Left hindlimb (tissue), 1 donor: ENCODE measurements at regions not wholly inside any gene's neighbourhood (a gene's known extent, or its start where the extent isn't known, plus 50 kb on each side); places are given as distances from the start of the nearest gene placed in this dataset.
A peak's percentile ranks its signal among the peaks of the same experiment; 100 is the strongest.
"Not testable (repeated sequence)": the region's sequence is repeated elsewhere in the genome, so short reads cannot be mapped to it uniquely, and the experiment has no call there.

Experiments used
- DNase-seq: peaks from one replicate; pipeline ENCODE4 v3.0.0-alpha.2; 2018

- no peak for DNase-seq
Measured at GRCh38 chr2:235105821-235106359, 154.1 kb downstream of the SH3BP4 start.

GRCh38 chr2:235106874-235107639 is 155.2 kb downstream of the SH3BP4 start:
- peak; percentile 76 for DNase-seq

GRCh38 chr2:235107640-235107951 is 155.8 kb downstream of the SH3BP4 start:
- DNase-seq, result no peak

- not testable (repeated sequence) for DNase-seq
Measured at GRCh38 chr2:235109561-235109960, 157.7 kb downstream of the SH3BP4 start.

GRCh38 chr2:235112365-235112764 is 160.5 kb downstream of the SH3BP4 start:
- no peak for DNase-seq

GRCh38 chr2:235113854-235114253 is 162.0 kb downstream of the SH3BP4 start:
- DNase-seq, result no peak

- no peak for DNase-seq
Measured at GRCh38 chr2:235114286-235114685, 162.5 kb downstream of the SH3BP4 start.

GRCh38 chr2:235115521-235115920 is 163.7 kb downstream of the SH3BP4 start:
- DNase-seq, result no peak

- DNase-seq, result no peak
Measured at GRCh38 chr2:235116885-235117492, 165.2 kb downstream of the SH3BP4 start.

GRCh38 chr2:235126768-235127167 is 175.0 kb downstream of the SH3BP4 start:
- DNase-seq, result no peak

GRCh38 chr2:235127931-235128330 is 176.1 kb downstream of the SH3BP4 start:
- DNase-seq, result no peak

- no peak for DNase-seq
Measured at GRCh38 chr2:235129850-235130249, 178.0 kb downstream of the SH3BP4 start.

GRCh38 chr2:235131334-235132305 is 179.8 kb downstream of the SH3BP4 start:
- DNase-seq, result no peak

- no peak for DNase-seq
Measured at GRCh38 chr2:235132651-235133050, 180.8 kb downstream of the SH3BP4 start.

- no peak for DNase-seq
Measured at GRCh38 chr2:235133837-235134236, 182.0 kb downstream of the SH3BP4 start.

GRCh38 chr2:235134420-235134819 is 182.6 kb downstream of the SH3BP4 start:
- no peak for DNase-seq

- DNase-seq, result no peak
Measured at GRCh38 chr2:235135195-235135965, 183.6 kb downstream of the SH3BP4 start.

GRCh38 chr2:235135990-235136561 is 184.3 kb downstream of the SH3BP4 start:
- DNase-seq, result peak; percentile 77

GRCh38 chr2:235138339-235138738 is 186.5 kb downstream of the SH3BP4 start:
- no peak for DNase-seq

GRCh38 chr2:235139956-235140800 is 188.4 kb downstream of the SH3BP4 start:
- DNase-seq, result no peak

- no peak for DNase-seq
Measured at GRCh38 chr2:235140801-235141081, 188.9 kb downstream of the SH3BP4 start.
